Esophagus muscularis mucosa (tissue), 4 donors: ENCODE measurements at regions not wholly inside any gene's neighbourhood (a gene's known extent, or its start where the extent isn't known, plus 50 kb on each side); places are given as distances from the start of the nearest gene placed in this dataset.

Experiments used
- EP300 ChIP-seq: sonication (generic); formaldehyde crosslinking; IDR thresholded peaks from one replicate; pipeline ENCODE4 v1.6.1; 2017; ENCODE audit warnings: antibody characterized with exemption
- POLR2A ChIP-seq: fragments of 450-650 bp; IDR thresholded peaks from one replicate; pipeline ENCODE4 v1.6.1; 2017; ENCODE audit warnings: antibody characterized with exemption, moderate library complexity, mild to moderate bottlenecking, low read depth
- POLR2AphosphoS5 ChIP-seq, 2 donors: sonication (generic); formaldehyde crosslinking; IDR thresholded peaks; one replicate each; pipeline ENCODE4 v1.6.1; 2017; ENCODE audit warnings: antibody characterized with exemption in 2 of 2
- TF ChIP-seq, protein P1 (sequence below), 3 experiments: fragments of 200-600 bp in 2 of 3; fragments of 450-650 bp in 1 of 3; sonication (generic) in 2 of 3; IDR thresholded peaks; one replicate each; pipeline ENCODE4 v1.5.1; 2017 to 2019; ENCODE audit warnings: antibody characterized with exemption in 3 of 3, mild to moderate bottlenecking in 2 of 3, moderate library complexity in 1 of 3

DNA sequence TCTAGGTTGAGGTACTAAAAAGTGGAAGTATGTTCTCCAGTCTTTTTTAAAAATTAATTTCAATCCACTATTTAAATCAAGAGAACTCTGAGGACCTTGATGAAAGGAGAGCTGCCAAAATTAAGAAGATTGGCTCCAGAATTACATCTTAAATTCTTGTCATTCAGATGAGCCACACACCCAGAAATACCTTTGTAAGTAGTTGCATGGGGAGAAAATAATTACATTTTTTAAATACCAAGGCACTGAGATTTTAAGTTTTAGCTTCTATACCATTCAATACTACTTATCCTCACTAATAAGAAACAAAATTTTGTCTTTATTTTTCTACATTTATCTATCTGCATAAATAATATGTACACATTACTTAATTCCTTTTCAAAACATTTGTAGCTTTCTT, 1132.8 kb downstream of the OTOL1 start:
- TF ChIP-seq EP300, result no peak
- no peak for TF ChIP-seq POLR2A
- TF ChIP-seq, protein P1, sequence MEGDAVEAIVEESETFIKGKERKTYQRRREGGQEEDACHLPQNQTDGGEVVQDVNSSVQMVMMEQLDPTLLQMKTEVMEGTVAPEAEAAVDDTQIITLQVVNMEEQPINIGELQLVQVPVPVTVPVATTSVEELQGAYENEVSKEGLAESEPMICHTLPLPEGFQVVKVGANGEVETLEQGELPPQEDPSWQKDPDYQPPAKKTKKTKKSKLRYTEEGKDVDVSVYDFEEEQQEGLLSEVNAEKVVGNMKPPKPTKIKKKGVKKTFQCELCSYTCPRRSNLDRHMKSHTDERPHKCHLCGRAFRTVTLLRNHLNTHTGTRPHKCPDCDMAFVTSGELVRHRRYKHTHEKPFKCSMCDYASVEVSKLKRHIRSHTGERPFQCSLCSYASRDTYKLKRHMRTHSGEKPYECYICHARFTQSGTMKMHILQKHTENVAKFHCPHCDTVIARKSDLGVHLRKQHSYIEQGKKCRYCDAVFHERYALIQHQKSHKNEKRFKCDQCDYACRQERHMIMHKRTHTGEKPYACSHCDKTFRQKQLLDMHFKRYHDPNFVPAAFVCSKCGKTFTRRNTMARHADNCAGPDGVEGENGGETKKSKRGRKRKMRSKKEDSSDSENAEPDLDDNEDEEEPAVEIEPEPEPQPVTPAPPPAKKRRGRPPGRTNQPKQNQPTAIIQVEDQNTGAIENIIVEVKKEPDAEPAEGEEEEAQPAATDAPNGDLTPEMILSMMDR (IDR thresholded peaks at IDR 0.05), result no peak
- TF ChIP-seq POLR2AphosphoS5 (IDR thresholded peaks at IDR 0.05), result no peak
